ENCODE measurements at regions not wholly inside any gene's neighbourhood (a gene's known extent, or its start where the extent isn't known, plus 50 kb on each side); places are given as distances from the start of the nearest gene placed in this dataset.

GRCh38 chr1:208524376-208524775 lies 280.2 kb upstream of the PLXNA2 start:
- no peak for TF ChIP-seq CTCF (IDR thresholded peaks at IDR 0.05)
- TF ChIP-seq TCF7L2 (IDR thresholded peaks at IDR 0.05; ENCODE audit: low read depth, low read length), result no peak
- no peak for TF ChIP-seq SIN3A (IDR thresholded peaks at IDR 0.05; ENCODE audit: borderline replicate concordance, insufficient read depth, low read depth, low read length)
